Neural cell (in vitro differentiated cells): ENCODE measurements at regions not wholly inside any gene's neighbourhood (a gene's known extent, or its start where the extent isn't known, plus 50 kb on each side); places are given as distances from the start of the nearest gene placed in this dataset.

Experiments
- H2AFZ ChIP-seq: fragments of 200-600, 300-800 bp; sonication (generic), shearing (Covaris generic); 2 replicates; pipeline ENCODE4 v1.6.0; 2014; ENCODE audit warnings: low read depth, mild to moderate bottlenecking, antibody characterized with exemption, low read length, moderate library complexity
- H3F3A ChIP-seq: fragments of 200-600 bp; shearing (Covaris generic); 2 replicates; pipeline ENCODE4 v1.6.1; 2016; ENCODE audit warnings: mild to moderate bottlenecking, moderate library complexity, mixed read lengths, antibody characterized with exemption, low read length; ENCODE audit not compliant: insufficient read depth, poor library complexity, severe bottlenecking
- H3K27ac ChIP-seq: fragments of 200-600, 300-800 bp; sonication (generic), shearing (Covaris generic); 2 replicates; pipeline ENCODE4 v1.5.1; 2014; ENCODE audit warnings: mild to moderate bottlenecking, low read length, moderate library complexity
- H3K27me3 ChIP-seq: fragments of 300-800, 200-600 bp; sonication (generic), shearing (Covaris generic); 2 replicates; pipeline ENCODE4 v1.6.0; 2014; ENCODE audit warnings: mild to moderate bottlenecking, low read depth, low read length, moderate library complexity; ENCODE audit not compliant: insufficient read depth
- H3K36me3 ChIP-seq: fragments of 300-800, 200-600 bp; sonication (generic), shearing (Covaris generic); 2 replicates; pipeline ENCODE4 v1.5.1; 2014; ENCODE audit warnings: mild to moderate bottlenecking, antibody characterized with exemption, low read length, moderate library complexity; ENCODE audit not compliant: insufficient read depth
- H3K4me2 ChIP-seq: fragments of 300-800, 200-600 bp; sonication (generic), shearing (Covaris generic); 2 replicates; pipeline ENCODE4 v1.6.0; 2014; ENCODE audit warnings: mild to moderate bottlenecking, low read length
- H3K4me3 ChIP-seq: fragments of 300-800, 200-600 bp; sonication (generic), shearing (Covaris generic); 2 replicates; pipeline ENCODE4 v1.5.1; 2014; ENCODE audit warnings: mild to moderate bottlenecking, low read length, moderate library complexity
- H3K79me2 ChIP-seq: fragments of 200-600 bp; shearing (Covaris generic); replicated peaks from 2 replicates; pipeline ENCODE4 v1.6.0; 2014; ENCODE audit warnings: mild to moderate bottlenecking, low read length, moderate library complexity; ENCODE audit not compliant: insufficient read depth
- H3K9ac ChIP-seq: fragments of 300-800, 200-600 bp; sonication (generic), shearing (Covaris generic); 2 replicates; pipeline ENCODE4 v1.6.1; 2016; ENCODE audit warnings: mild to moderate bottlenecking, low read length, mixed read lengths
- H3K9me2 ChIP-seq: fragments of 200-600 bp; shearing (Covaris generic); 2 replicates; pipeline ENCODE4 v1.6.1; 2016; ENCODE audit warnings: mild to moderate bottlenecking, low read length, mixed read lengths; ENCODE audit not compliant: insufficient read depth
- H3K9me3 ChIP-seq: fragments of 200-600, 300-800 bp; sonication (generic), shearing (Covaris generic); 2 replicates; pipeline ENCODE4 v1.6.1; 2016; ENCODE audit warnings: mild to moderate bottlenecking, mixed run types, low read length, moderate library complexity, mixed read lengths
- H4K20me1 ChIP-seq: fragments of 200-600 bp; shearing (Covaris generic); 2 replicates; pipeline ENCODE4 v1.6.1; 2016; ENCODE audit warnings: mild to moderate bottlenecking, mixed run types; ENCODE audit not compliant: insufficient read depth
- CTCF ChIP-seq: fragments of 450-650 bp; IDR thresholded peaks from 2 replicates; pipeline ENCODE4 v1.5.1; 2014; ENCODE audit warnings: antibody characterized with exemption, mild to moderate bottlenecking, moderate library complexity; ENCODE audit not compliant: poor library complexity, severe bottlenecking
- EP300 ChIP-seq: fragments of 450-650 bp; conservative IDR thresholded peaks from 2 replicates; pipeline ENCODE4 v1.6.1; 2014; ENCODE audit warnings: antibody characterized with exemption, mild to moderate bottlenecking, moderate library complexity; ENCODE audit not compliant: poor library complexity, severe bottlenecking
- EZH2 ChIP-seq: fragments of 200-600, 300-800 bp; shearing (Covaris generic), sonication (generic); IDR thresholded peaks from 2 replicates; pipeline ENCODE4 v1.6.1; 2014; ENCODE audit warnings: antibody characterized with exemption, low read length, borderline replicate concordance, mild to moderate bottlenecking; ENCODE audit not compliant: insufficient read depth, poor library complexity, severe bottlenecking
- MXI1 ChIP-seq: fragments of 450-650 bp; conservative IDR thresholded peaks from 2 replicates; pipeline ENCODE4 v1.6.1; 2014; ENCODE audit warnings: antibody characterized with exemption, mild to moderate bottlenecking; ENCODE audit not compliant: poor library complexity, severe bottlenecking
- POLR2AphosphoS5 ChIP-seq: IDR thresholded peaks from 2 replicates; pipeline ENCODE4 v1.6.1; 2012
- RAD21 ChIP-seq: fragments of 450-650 bp; conservative IDR thresholded peaks from 2 replicates; pipeline ENCODE4 v1.6.1; 2014; ENCODE audit warnings: antibody characterized with exemption, mild to moderate bottlenecking, moderate library complexity
- REST ChIP-seq: IDR thresholded peaks from 2 replicates; pipeline ENCODE4 v1.6.1; 2012; ENCODE audit warnings: borderline replicate concordance
- SMC3 ChIP-seq: fragments of 450-650 bp; conservative IDR thresholded peaks from 2 replicates; pipeline ENCODE4 v1.6.1; 2014; ENCODE audit warnings: antibody characterized with exemption, mild to moderate bottlenecking, moderate library complexity; ENCODE audit not compliant: poor library complexity
- TAF1 ChIP-seq: IDR thresholded peaks from 2 replicates; pipeline ENCODE4 v1.6.1; 2012; ENCODE audit warnings: low read depth

GRCh38 chr4:147037069-147037468 lies 91.4 kb upstream of the TTC29 start:
- H3K27me3 ChIP-seq = no peaks in the 10 kb centered on the region
- H4K20me1 ChIP-seq = no peaks in the 10 kb centered on the region
- H3K27ac ChIP-seq = no peak overlapping the region
- no peak overlapping the region for H3K4me3 ChIP-seq
- H3K9me3 ChIP-seq = no peaks in the 10 kb centered on the region
- H3K79me2 ChIP-seq = no peaks in the 10 kb centered on the region
- no peaks in the 10 kb centered on the region for H3K9me2 ChIP-seq
- no peaks in the 10 kb centered on the region for H3K36me3 ChIP-seq
- H2AFZ ChIP-seq = no peak overlapping the region
- H3K4me2 ChIP-seq = no peak overlapping the region
- no peaks in the 10 kb centered on the region for H3F3A ChIP-seq
- TF ChIP-seq MXI1 (no peak), CTCF (no peak), EP300 (no peak), RAD21 (no peak), SMC3 (no peak), EZH2 (no peak), TAF1 (no peak), POLR2AphosphoS5 (no peak), REST (no peak)
- H3K9ac ChIP-seq = no peak overlapping the region

DNA sequence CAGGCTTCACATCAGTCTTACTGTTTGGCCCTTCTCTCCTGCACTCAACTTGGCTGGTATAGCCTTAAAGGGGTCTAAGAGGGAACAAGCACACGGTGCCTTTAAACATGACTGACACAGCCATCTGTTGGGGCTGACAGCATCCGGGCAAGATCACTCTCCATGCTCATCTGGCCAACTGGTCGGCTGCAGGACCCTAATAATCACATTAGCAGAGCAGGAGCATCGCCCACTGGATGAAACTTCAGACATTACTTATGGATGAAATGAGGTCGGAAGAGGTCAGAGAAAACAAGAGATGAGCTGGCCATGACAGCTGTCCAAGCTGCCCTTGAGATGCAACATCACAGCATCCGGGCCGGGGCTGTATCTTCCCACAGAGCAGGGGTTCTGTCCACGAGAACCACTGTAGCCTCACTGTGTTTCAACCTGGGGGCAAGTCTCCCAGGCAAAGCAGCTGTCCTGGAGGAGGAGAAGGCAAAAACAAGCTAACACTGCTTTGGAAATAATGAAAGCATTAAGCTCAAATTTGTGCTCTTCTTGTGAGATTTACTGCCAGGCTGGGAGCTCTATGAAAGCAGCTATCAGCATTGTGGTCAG lies 94.4 kb upstream of the TTC29 start:
- Histone ChIP-seq H3F3A (no peaks in the 10 kb centered on the region), H3K9me2 (no peaks in the 10 kb centered on the region), H3K4me2 (no peak overlapping the region), H3K9me3 (no peaks in the 10 kb centered on the region), H3K27me3 (no peaks in the 10 kb centered on the region), H3K27ac (no peak overlapping the region), H2AFZ (no peak overlapping the region), H3K4me3 (no peak overlapping the region), H4K20me1 (no peaks in the 10 kb centered on the region), H3K79me2 (no peaks in the 10 kb centered on the region), H3K36me3 (no peaks in the 10 kb centered on the region), H3K9ac (no peak overlapping the region)
- TF ChIP-seq SMC3 (no peak), EZH2 (no peak), EP300 (no peak), POLR2AphosphoS5 (no peak), REST (no peak), CTCF (no peak), MXI1 (no peak), TAF1 (no peak), RAD21 (no peak)
